HCT116 (cell line): ENCODE measurements at regions not wholly inside any gene's neighbourhood (a gene's known extent, or its start where the extent isn't known, plus 50 kb on each side); places are given as distances from the start of the nearest gene placed in this dataset.

ENCODE experiments used
- ATAC-seq: fragments of 200-7000 bp; cut with Tn5 transposase; 2 replicates; pipeline ENCODE4 v1.9.1; 2020; ENCODE audit warnings: mild to moderate bottlenecking, moderate library complexity
- BruUV-seq: library from RNA; stranded (reverse); fragments of 400-500 nt; replicated peaks from 2 replicates; lab custom pipeline; 2021; lab: Mats Ljungman, UMichigan
- CTCF ChIA-PET: fragments of 300-600 bp; sonication (Branson Sonifier 250); formaldehyde crosslinking; loops from one replicate; lab custom pipeline; 2021; ENCODE audit warnings: antibody characterized with exemption; lab: Charles Lee
- POLR2A ChIA-PET: fragments of 300-600, 350-600 bp; sonication (Branson Sonifier 250); formaldehyde crosslinking; loops from one replicate; lab custom pipeline; 2021; ENCODE audit warnings: antibody characterized with exemption; lab: Charles Lee
- RAD21 ChIA-PET, 2 experiments: fragments of 300-600 bp; sonication (Branson Sonifier 250); formaldehyde crosslinking; loops; one replicate each; lab custom pipeline; 2023; ENCODE audit warnings: low total read pairs in 2 of 2; ENCODE audit not compliant: uncharacterized antibody in 2 of 2, unreplicated experiment in 2 of 2, low non-redundant PET in 1 of 2; lab: Charles Lee
- DNase-seq: peaks from one replicate; pipeline ENCODE4 v3.0.0-alpha.2; 2010; ENCODE audit warnings: low read depth, low spot score
- H2AFZ ChIP-seq: fragments of 200-600 bp; shearing (Covaris generic), sonication (generic); 2 replicates; pipeline ENCODE4 v1.6.1; 2017; ENCODE audit warnings: low read depth, mixed run types, mixed read lengths, antibody characterized with exemption, low read length; ENCODE audit not compliant: poor library complexity, severe bottlenecking
- H3K27ac ChIP-seq: 2 replicates; pipeline ENCODE4 v1.5.1; 2012; ENCODE audit warnings: low read depth, low read length
- H3K27me3 ChIP-seq: fragments of 200-600 bp; sonication (generic); 2 replicates; pipeline ENCODE4 v1.6.1; 2016; ENCODE audit warnings: mixed run types, low read length, mixed read lengths; ENCODE audit not compliant: insufficient read depth
- H3K36me3 ChIP-seq, 2 experiments: fragments of 200-500 bp in 1 of 2; fragments of 200-600 bp in 1 of 2; sonication (Bioruptor generic) in 1 of 2; sonication (generic) in 1 of 2; 2 replicates each; pipeline versions ENCODE4 v1.5.1 to v1.6.1; 2014 to 2016; ENCODE audit warnings: low read length in 2 of 2, inconsistent platforms in 1 of 2, mixed read lengths in 1 of 2, mixed run types in 1 of 2; ENCODE audit not compliant: insufficient read depth in 2 of 2, control insufficient read depth in 1 of 2
- H3K4me1 ChIP-seq, 2 experiments: fragments of 200-600 bp in 1 of 2; sonication (generic) in 1 of 2; 2 replicates each; pipeline versions ENCODE4 v1.5.1 to v1.6.1; 2012 to 2017; ENCODE audit warnings: low read length in 2 of 2, inconsistent platforms in 1 of 2, mild to moderate bottlenecking in 1 of 2, mixed read lengths in 1 of 2, mixed run types in 1 of 2, moderate library complexity in 1 of 2; ENCODE audit not compliant: insufficient read depth in 2 of 2, control insufficient read depth in 1 of 2
- H3K4me2 ChIP-seq: fragments of 200-600 bp; sonication (generic); 2 replicates; pipeline ENCODE4 v1.6.1; 2017; ENCODE audit warnings: mixed run types, low read length, mixed read lengths
- H3K4me3 ChIP-seq, 2 experiments: fragments of 200-600 bp in 1 of 2; sonication (generic) in 1 of 2; replicated peaks in 1 of 2; 2 replicates each; pipeline ENCODE4 v1.5.1; 2011 to 2016; ENCODE audit warnings: low read length in 2 of 2, control low read depth in 1 of 2, low read depth in 1 of 2, mild to moderate bottlenecking in 1 of 2, mixed read lengths in 1 of 2, mixed run types in 1 of 2
- H3K79me2 ChIP-seq: fragments of 200-600 bp; sonication (generic); 2 replicates; pipeline ENCODE4 v1.6.1; 2017; ENCODE audit warnings: mild to moderate bottlenecking, mixed run types, low read length, moderate library complexity, mixed read lengths; ENCODE audit not compliant: insufficient read depth
- H3K9ac ChIP-seq: fragments of 200-600 bp; sonication (generic); 2 replicates; pipeline ENCODE4 v1.6.1; 2016; ENCODE audit warnings: low read length, mixed read lengths
- H3K9me2 ChIP-seq: fragments of 200-600 bp; sonication (generic), shearing (Covaris generic); 2 replicates; pipeline ENCODE4 v1.6.1; 2017; ENCODE audit warnings: mixed run types, mild to moderate bottlenecking, moderate library complexity; ENCODE audit not compliant: insufficient read depth
- H3K9me3 ChIP-seq, 2 experiments: fragments of 200-500 bp in 1 of 2; fragments of 200-600 bp in 1 of 2; sonication (Bioruptor generic) in 1 of 2; sonication (generic) in 1 of 2; 2 replicates each; pipeline ENCODE4 v1.6.1; 2014 to 2017; ENCODE audit warnings: low read length in 2 of 2, mixed read lengths in 2 of 2, inconsistent platforms in 1 of 2, low read depth in 1 of 2, mild to moderate bottlenecking in 1 of 2, mixed run types in 1 of 2, moderate library complexity in 1 of 2; ENCODE audit not compliant: control insufficient read depth in 1 of 2, insufficient read depth in 1 of 2
- H4K20me1 ChIP-seq: fragments of 200-600 bp; sonication (generic), shearing (Covaris generic); 2 replicates; pipeline ENCODE4 v1.6.1; 2017; ENCODE audit warnings: mixed run types, mild to moderate bottlenecking, moderate library complexity; ENCODE audit not compliant: insufficient read depth
- CBX3 ChIP-seq: IDR thresholded peaks from 2 replicates; pipeline ENCODE4 v1.6.1; 2012; ENCODE audit warnings: low read depth
- CEBPB ChIP-seq: IDR thresholded peaks from 2 replicates; pipeline ENCODE4 v1.6.1; 2012; ENCODE audit warnings: low read depth
- EGR1 ChIP-seq: IDR thresholded peaks from 2 replicates; pipeline ENCODE4 v1.6.1; 2012; ENCODE audit warnings: low read depth
- ELF1 ChIP-seq: IDR thresholded peaks from 2 replicates; pipeline ENCODE4 v1.6.1; 2012; ENCODE audit warnings: low read depth, borderline replicate concordance
- EZH2phosphoT487 ChIP-seq: fragments of 200-600 bp; IDR thresholded peaks from 2 replicates; pipeline ENCODE4 v1.6.1; 2018; ENCODE audit warnings: antibody characterized with exemption, borderline replicate concordance
- JUND ChIP-seq: IDR thresholded peaks from 2 replicates; pipeline ENCODE4 v1.6.1; 2012
- POLR2A ChIP-seq: IDR thresholded peaks from 2 replicates; pipeline ENCODE4 v1.7.0; 2011; ENCODE audit warnings: borderline replicate concordance; ENCODE audit not compliant: insufficient read depth, insufficient read length; ENCODE audit errors: extremely low read depth
- POLR2AphosphoS5 ChIP-seq: IDR thresholded peaks from 2 replicates; pipeline ENCODE4 v1.6.1; 2011; ENCODE audit warnings: mild to moderate bottlenecking, low read depth, low read length, moderate library complexity
- RAD21 ChIP-seq: IDR thresholded peaks from 2 replicates; pipeline ENCODE4 v1.6.1; 2012; ENCODE audit warnings: low read depth, mild to moderate bottlenecking
- SP1 ChIP-seq: IDR thresholded peaks from 2 replicates; pipeline ENCODE4 v1.6.1; 2012; ENCODE audit warnings: low read depth
- SRF ChIP-seq: IDR thresholded peaks from 2 replicates; pipeline ENCODE4 v1.6.1; 2012; ENCODE audit warnings: low read depth
- YY1 ChIP-seq: IDR thresholded peaks from 2 replicates; pipeline ENCODE4 v1.6.1; 2011; ENCODE audit warnings: low read length, low read depth, moderate library complexity, mild to moderate bottlenecking; ENCODE audit not compliant: insufficient replicate concordance; ENCODE audit errors: extremely low read depth
- ZFX ChIP-seq: fragments of 450-650 bp; IDR thresholded peaks from 2 replicates; pipeline ENCODE4 v1.6.1; 2017
- ZNF274 ChIP-seq: fragments of 200-500 bp; sonication (Bioruptor generic); IDR thresholded peaks from 2 replicates; pipeline ENCODE4 v1.6.1; 2014; ENCODE audit warnings: mild to moderate bottlenecking, low read depth, low read length, inconsistent platforms
- intact Hi-C: fragments of 100-400 bp; cut with micrococcal nuclease; formaldehyde crosslinking; loops from 2 replicates; pipeline ENCODE4 v1.10.0; 2022
- TF ChIP-seq, protein P1 (sequence below): IDR thresholded peaks from 2 replicates; pipeline ENCODE4 v1.6.1; 2012
- TF ChIP-seq, protein P2 (sequence below): IDR thresholded peaks from 2 replicates; pipeline ENCODE4 v1.6.1; 2012; ENCODE audit warnings: low read depth
- TF ChIP-seq, protein P3 (sequence below), 3 experiments: fragments of 200-600 bp in 1 of 3; sonication (generic) in 1 of 3; IDR thresholded peaks in 2 of 3; conservative IDR thresholded peaks in 1 of 3; 2 replicates each; pipeline ENCODE4 v1.5.1; 2012 to 2017; ENCODE audit warnings: low read depth in 2 of 3, low read length in 2 of 3, antibody characterized with exemption in 1 of 3, borderline replicate concordance in 1 of 3, control low read depth in 1 of 3, mild to moderate bottlenecking in 1 of 3, mixed read lengths in 1 of 3, mixed run types in 1 of 3, moderate library complexity in 1 of 3; ENCODE audit not compliant: insufficient read depth in 1 of 3
- TF ChIP-seq, protein P4 (sequence below): IDR thresholded peaks from 2 replicates; pipeline ENCODE4 v1.6.1; 2012

DNA sequence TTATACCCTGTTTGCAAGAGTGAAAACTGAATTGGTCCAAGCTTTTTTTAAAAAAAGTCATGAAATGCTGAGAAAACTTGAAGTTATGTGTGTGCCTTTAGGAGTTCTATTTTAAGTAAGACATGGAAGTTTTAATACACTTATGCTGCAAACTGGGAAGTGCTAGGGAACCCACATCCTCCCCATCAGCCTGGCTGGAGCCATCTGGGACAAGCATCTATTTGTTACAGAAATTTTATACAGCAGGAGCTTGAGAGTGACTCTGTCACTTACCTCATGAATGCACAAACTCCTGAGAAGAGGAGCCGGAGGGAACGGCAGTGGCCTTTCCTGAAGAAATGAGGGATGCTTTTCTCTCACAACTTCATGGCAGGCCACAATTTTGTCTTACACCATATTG is 78.2 kb upstream of the SLC44A3 start:
- Histone ChIP-seq H3K27me3 (no peaks in the 10 kb centered on the region), H3K4me1 (peaks cover 9 to 27% of the 10 kb centered on the region in 2 experiments; a peak in 3 of 4 replicates), H3K4me3 (no peak overlapping the region), H2AFZ (no peak overlapping the region), H3K9me3 (no peaks in the 10 kb centered on the region), H3K4me2 (no peak overlapping the region), H3K36me3 (no peaks in the 10 kb centered on the region), H3K9ac (no peak overlapping the region), H4K20me1 (no peaks in the 10 kb centered on the region), H3K79me2 (no peaks in the 10 kb centered on the region), H3K27ac (no peak overlapping the region), H3K9me2 (no peaks in the 10 kb centered on the region)
- RAD21 ChIA-PET, result no interaction called here
- BruUV-seq, result no TSS peak
- POLR2A ChIA-PET, result no interaction called here
- TF ChIP-seq ZNF274, result no peak
- TF ChIP-seq, protein P1, sequence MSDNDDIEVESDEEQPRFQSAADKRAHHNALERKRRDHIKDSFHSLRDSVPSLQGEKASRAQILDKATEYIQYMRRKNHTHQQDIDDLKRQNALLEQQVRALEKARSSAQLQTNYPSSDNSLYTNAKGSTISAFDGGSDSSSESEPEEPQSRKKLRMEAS, result no peak
- TF ChIP-seq EGR1, result no peak
- no peak for TF ChIP-seq POLR2A
- TF ChIP-seq YY1, result no peak
- no peak for TF ChIP-seq ELF1
- no peak for TF ChIP-seq CBX3
- no peak for TF ChIP-seq SP1
- TF ChIP-seq, protein P2, sequence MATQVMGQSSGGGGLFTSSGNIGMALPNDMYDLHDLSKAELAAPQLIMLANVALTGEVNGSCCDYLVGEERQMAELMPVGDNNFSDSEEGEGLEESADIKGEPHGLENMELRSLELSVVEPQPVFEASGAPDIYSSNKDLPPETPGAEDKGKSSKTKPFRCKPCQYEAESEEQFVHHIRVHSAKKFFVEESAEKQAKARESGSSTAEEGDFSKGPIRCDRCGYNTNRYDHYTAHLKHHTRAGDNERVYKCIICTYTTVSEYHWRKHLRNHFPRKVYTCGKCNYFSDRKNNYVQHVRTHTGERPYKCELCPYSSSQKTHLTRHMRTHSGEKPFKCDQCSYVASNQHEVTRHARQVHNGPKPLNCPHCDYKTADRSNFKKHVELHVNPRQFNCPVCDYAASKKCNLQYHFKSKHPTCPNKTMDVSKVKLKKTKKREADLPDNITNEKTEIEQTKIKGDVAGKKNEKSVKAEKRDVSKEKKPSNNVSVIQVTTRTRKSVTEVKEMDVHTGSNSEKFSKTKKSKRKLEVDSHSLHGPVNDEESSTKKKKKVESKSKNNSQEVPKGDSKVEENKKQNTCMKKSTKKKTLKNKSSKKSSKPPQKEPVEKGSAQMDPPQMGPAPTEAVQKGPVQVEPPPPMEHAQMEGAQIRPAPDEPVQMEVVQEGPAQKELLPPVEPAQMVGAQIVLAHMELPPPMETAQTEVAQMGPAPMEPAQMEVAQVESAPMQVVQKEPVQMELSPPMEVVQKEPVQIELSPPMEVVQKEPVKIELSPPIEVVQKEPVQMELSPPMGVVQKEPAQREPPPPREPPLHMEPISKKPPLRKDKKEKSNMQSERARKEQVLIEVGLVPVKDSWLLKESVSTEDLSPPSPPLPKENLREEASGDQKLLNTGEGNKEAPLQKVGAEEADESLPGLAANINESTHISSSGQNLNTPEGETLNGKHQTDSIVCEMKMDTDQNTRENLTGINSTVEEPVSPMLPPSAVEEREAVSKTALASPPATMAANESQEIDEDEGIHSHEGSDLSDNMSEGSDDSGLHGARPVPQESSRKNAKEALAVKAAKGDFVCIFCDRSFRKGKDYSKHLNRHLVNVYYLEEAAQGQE, result no peak
- no peak for TF ChIP-seq JUND
- TF ChIP-seq, protein P3, sequence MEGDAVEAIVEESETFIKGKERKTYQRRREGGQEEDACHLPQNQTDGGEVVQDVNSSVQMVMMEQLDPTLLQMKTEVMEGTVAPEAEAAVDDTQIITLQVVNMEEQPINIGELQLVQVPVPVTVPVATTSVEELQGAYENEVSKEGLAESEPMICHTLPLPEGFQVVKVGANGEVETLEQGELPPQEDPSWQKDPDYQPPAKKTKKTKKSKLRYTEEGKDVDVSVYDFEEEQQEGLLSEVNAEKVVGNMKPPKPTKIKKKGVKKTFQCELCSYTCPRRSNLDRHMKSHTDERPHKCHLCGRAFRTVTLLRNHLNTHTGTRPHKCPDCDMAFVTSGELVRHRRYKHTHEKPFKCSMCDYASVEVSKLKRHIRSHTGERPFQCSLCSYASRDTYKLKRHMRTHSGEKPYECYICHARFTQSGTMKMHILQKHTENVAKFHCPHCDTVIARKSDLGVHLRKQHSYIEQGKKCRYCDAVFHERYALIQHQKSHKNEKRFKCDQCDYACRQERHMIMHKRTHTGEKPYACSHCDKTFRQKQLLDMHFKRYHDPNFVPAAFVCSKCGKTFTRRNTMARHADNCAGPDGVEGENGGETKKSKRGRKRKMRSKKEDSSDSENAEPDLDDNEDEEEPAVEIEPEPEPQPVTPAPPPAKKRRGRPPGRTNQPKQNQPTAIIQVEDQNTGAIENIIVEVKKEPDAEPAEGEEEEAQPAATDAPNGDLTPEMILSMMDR (IDR thresholded peaks at IDR 0.05 in 2 of 3, conservative IDR thresholded peaks at IDR 0.05 in 1 of 3; ENCODE audit: borderline replicate concordance in 1 of 3, insufficient read depth in 1 of 3, low read depth in 2 of 3, low read length in 2 of 3), result no peak
- no peak for TF ChIP-seq POLR2AphosphoS5
- TF ChIP-seq, protein P4, sequence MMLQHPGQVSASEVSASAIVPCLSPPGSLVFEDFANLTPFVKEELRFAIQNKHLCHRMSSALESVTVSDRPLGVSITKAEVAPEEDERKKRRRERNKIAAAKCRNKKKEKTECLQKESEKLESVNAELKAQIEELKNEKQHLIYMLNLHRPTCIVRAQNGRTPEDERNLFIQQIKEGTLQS, result no peak
- TF ChIP-seq CEBPB, result no peak
- no peak for TF ChIP-seq SRF
- TF ChIP-seq EZH2phosphoT487, result no peak
- TF ChIP-seq RAD21, result no peak
- TF ChIP-seq ZFX, result no peak
- no peak for ATAC-seq
- CTCF ChIA-PET, result no interaction called here
- DNase-seq, result no peak
- intact Hi-C loops, result no loop called here
